ENCODE measurements at regions not wholly inside any gene's neighbourhood (a gene's known extent, or its start where the extent isn't known, plus 50 kb on each side); places are given as distances from the start of the nearest gene placed in this dataset.
"Not testable (repeated sequence)": the region's sequence is repeated elsewhere in the genome, so short reads cannot be mapped to it uniquely, and the experiment has no call there.

DNA sequence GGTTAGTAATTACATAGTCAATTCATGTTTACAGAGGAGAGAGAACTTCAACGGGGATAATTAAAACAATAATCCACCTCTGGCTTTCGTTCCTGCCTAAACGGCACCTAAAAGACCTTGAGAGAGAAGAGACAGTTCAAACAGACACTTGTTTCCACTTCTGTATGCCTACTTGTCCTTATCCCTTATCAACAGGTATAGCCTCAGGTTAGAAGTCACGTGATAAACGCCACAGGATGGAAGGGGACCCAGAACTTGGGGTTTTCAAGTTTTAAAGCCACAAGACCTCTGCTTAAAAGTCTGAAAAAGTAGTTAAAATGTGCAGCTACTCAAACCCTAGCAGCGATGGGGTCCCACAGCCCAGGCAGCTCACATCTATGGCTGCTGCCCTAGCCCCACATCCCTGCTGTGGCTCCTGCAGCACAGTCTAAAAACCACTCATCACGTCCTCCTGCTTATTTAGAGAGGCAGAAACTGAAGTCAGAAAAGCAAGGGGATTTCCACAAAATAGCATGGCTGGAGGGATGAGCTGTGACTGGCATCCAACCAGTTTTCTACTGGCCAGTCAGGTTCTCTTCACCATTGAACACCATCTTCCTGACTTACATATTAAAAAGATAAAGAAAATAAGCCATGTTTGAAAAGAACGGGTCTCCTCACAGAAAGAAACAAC lies 51.2 kb upstream of the SEC16B start:
- no peak for DNase-seq

DNA sequence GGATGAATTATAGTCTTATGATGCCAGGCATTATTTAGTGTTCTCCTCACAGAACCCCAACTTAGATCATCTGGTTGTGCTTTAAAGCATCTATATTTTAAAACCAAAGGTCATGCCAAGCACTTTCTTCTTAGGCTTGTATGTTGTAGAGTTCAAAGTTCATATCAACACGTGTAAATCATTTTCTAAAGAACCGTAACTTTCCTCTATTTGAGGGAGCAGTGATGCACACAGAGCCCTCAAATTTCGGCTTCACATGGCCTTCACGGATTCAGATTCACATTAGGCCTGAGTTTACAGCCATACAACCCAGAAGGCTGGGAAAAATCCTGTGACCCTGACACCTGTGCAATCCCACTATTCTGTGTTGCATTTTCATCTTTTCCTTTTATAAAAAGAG lies 52.1 kb upstream of the SEC16B start:
- DNase-seq: no peak

DNA sequence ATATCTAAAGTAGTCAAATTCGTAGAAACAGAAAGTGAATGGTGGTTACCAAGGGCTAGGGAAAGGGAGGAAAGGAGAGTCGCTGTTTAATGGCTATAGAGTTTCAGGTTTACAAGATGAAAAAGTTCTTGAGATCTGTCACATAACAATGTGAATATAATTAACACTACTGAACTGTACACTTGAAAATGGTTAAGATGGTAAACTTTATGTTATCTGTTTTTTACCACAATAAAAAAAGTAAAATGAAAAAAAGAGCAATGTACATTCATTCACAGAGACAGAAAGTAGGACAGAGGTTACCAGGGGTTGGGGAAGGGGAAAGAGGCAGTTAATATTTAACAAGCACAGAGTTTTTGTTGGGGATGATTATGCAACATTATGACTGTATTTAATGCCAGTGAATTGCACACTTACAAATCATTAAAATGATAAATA lies 53.3 kb upstream of the SEC16B start:
- DNase-seq: no peak

DNA sequence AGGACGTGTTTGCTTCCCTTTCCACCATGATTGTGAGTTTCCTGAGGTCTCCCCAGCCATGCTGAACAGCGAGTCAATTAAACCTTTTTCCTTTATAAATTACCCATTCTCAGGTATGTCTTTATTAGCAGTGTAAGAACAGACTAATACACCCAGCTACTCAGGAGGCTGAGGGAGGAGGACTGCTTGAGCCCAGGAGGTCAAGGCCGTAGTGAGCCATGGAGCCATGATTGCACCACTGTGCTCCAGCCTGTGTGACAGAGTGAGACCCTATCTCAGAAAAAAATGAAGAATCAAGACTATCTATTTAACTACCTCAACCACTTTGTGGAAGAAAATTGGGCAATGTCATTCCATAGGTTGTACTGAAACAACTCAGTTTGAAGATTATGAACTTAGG lies 54.6 kb upstream of the SEC16B start:
- no peak for DNase-seq

DNA sequence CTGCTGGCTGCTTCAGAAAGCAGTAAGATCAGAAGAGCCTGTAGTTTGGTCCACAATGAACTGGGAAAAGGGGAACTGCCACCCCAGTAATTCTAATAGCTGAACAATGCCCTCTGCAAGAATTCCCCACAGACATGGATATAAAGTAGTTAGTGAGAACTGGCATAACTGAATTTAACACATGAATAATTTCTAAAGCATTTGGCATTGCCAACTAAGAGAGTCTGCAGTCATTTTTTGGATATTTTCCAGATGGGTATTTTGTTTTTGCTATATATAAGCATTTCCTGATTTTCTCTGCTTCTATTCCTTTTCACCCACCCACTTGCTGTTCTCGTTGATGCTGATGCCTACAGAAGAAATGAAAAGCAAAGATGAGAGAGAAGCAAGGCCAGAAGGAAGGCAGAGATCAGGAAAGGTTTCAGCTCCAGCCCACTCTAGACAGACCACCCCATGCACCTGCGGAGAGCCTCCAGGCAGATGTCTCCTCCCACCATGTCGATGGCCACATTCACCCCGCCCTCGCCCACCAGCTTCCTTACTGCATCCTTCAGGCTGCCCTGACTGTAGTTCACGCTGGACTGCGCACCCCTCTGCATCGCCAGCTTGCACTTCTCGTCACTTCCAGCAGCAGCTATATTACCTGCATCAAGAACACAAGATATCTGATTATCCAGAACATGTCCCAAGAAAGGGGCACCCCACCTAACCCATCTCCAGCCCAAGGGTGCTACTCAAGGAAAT lies 55.9 kb upstream of the SEC16B start:
- DNase-seq: no peak

DNA sequence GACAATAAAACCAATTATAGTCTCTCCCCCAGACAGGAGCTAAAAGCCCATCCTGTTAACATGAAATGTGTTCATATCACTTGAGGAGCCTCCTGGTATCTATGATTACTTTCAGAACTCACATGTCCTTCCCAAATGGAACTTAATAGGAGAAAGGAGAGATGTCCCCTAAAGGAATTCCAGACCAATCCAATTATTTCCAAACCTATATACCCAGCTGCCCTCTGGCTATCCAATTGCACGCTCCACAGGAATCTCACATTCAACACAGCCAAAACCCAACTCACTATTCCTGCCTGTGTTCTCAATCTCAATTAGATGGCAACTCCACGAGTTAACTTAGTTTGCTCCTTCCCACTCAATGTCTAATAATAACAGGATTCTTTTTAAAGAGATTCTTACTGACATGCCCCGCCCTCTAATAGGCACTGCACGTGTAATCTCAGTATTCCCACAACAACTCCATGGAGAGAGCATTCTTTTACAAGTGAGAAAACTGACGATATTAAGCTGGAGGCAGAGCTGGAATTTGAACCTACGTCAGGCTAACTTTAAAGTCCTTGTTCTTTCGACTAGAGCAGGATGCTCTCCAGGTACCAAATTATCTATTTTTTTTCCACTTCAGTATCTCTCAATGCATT lies 59.1 kb upstream of the SEC16B start:
- DNase-seq: no peak

DNA sequence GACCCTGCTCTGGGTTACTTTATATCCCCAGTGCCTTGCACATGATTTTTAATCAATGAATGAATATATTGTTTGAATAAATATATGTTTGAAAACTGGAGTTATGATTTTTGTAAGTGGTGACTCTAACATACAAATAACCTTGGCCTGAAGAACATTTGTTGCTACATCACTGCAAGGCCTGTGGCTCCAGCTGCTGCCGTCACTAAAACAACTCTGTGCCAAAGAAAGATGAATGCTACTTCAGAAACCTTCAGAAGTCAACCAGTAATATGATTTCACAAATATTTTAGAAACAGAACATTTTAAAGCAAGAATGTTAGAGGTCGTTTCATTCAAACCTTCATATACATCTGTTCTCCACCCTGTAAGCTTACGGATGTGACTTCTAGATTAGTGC lies 60.6 kb upstream of the SEC16B start:
- DNase-seq: no peak

DNA sequence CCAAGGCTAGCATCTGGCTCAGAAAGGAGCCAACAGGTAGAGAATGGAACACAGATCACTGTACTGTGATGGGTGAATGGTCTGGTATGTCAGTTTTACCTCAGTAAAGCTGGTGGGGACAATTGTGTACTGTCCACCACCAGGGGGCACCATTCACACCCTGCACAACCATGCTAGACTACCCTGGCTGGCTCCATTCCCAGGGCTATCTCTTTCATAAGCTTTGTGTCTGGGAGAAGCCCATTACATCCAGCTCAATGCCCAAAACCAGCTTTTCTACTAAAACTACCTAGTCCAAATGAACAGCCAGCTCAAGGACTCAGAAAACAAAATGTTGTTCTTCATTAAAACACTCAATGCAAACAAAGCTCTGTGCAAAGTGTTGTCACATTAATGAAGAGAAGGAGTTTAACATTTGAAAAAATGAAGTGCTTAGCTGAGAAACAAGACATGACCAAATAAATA lies 62.0 kb upstream of the RASAL2 start:
- DNase-seq: peak; percentile 50 to 82

DNA sequence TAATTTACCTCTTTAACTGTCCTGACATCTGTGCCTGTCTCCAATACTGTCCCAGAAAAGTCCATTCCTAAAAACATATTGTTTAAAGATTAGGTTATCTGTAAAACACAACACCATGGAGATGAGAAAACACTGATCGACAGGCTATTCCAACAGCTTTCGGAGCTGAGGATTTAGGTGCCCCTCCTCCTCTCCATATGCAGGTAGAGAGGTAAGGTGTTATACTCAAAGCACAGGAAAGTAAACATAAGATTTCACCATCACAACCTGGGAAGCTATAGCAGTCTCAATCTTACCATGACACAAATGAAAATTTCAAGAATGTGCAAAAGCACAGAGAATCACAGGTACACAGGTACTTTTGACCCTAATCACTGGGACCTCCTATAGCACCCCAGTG lies 60.9 kb upstream of the RASAL2 start:
- no peak for DNase-seq

DNA sequence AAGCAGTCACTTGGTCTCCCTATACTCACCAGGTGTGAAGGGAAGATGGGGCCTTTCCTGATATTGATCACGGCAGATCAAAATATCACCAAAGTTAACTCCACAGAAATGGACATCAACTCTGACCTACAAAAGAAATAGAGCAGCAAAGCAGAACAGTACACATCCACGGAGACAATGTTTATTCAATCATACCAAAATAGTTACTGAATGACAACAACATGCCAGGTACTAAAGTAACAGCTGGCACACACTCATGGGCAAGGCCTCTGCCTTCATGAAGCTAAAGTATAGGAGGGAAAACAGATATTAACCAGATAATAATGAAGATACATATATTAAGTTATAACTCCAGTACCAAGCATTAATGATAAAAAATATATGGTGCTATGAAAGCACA lies 59.2 kb upstream of the RASAL2 start:
- DNase-seq: no peak

DNA sequence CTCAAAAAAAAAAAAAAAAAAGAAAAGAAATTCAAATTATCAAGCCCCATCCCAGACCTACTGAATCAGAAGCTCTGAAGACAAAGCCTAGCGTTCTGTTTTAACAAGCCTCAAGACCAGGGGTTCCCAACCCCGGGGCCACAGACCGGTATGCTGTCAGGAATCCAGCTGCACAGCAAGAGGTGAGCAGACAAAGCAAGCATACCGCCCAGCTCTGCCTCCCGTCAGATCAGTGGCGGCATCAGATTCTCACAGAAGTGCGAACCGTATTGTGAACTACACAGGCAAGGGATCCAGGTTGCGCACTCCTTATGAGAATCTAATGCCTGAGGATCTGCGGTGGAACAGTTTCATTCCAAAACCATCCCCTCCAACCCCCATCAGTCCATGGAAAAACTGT lies 57.8 kb upstream of the RASAL2 start:
- no peak for DNase-seq

DNA sequence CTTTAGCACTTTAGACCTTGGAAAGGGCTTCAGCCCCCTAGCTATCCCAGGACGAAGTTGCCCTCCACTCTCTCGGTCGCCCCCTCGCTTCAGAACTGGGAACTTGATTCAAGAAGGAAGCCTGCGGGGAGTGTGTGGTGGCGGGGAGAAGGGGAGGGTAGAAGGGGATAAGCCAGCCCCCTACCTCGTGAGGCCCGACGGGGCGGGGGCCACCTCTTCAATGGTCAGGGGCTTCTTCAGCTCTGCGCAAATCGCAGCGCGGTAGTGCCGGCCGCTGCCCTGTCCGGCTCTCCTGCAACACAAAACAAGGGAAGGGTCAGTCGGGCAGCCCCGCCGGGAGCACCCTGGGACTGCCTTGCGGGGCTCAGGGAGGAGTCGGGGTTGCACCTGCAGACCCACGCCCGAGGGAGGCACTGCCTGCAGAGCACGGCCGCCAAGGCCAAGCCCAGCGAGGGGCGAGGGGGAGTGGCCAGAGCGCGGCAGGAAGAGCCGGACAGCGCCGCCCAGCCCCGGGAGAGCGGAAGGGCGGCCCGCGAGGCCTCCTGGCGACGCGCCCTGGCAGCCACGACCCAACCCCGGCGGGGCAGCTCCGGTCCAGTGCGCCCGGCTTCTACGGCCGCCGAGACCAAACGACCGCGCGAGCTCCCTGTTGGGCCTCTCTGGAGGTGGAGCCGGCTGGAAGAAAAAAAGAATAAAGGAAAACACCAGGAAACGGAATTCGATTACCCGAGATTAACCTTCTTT lies 56.2 kb upstream of the RASAL2 start:
- peak; percentile 72 to 81 for DNase-seq

DNA sequence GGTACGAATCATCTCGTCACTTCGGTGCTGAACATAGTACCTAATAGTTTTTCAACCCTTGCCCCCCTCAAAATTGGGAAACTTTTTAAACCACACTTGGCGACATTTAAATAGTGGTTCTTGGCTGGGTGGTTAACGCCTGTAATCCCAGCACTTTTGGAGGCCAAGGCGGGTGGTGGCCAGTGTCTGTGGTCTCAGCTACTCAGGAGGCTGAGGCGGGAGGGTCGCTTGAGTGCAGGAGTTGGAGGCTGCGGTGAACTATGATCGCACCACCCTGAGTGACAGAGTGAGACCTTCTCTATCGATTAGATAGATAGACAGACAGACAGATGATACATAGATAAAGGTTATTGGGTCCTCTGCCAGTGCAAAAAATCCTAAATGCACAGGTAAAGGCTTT lies 55.5 kb upstream of the RASAL2 start:
- no peak for DNase-seq

DNA sequence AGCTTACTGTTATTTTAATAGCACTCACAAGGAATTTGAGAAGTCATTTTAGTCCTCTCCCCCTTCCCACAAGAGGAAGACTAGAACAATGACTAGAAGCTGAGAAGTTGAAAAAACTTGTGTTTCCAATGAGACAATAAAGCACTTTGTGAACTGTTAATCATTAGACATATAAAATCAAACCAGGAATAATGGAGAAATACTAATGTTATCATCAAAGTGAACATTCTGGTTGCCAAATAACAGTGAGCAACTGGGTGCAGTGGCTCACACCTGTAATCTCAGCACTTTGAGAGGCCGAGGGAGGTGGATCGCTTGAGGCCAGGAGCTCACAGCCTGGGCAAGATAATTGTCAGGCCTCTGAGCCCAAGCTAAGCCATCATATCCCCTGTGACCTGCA lies 54.0 kb upstream of the RASAL2 start:
- DNase-seq: no peak

DNA sequence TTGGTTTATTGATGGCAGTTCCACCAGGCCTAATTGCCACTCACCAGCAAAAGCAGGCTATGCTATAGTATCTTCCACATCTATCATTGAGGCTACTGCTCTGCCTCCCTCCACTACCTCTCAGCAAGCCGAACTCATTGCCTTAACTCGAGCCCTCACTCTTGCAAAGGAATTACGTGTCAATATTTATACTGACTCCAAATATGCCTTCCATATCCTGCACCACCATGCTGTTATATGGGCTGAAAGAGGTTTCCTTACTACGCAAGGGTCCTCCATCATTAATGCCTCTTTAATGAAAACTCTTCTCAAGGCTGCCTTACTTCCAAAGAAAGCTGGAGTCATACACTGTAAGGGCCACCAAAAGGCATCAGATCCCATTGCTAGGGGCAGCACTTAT lies 50.0 kb upstream of the RASAL2 start:
- DNase-seq: not testable (repeated sequence)
